ENCODE measurements at regions not wholly inside any gene's neighbourhood (a gene's known extent, or its start where the extent isn't known, plus 50 kb on each side); places are given as distances from the start of the nearest gene placed in this dataset.

DNA sequence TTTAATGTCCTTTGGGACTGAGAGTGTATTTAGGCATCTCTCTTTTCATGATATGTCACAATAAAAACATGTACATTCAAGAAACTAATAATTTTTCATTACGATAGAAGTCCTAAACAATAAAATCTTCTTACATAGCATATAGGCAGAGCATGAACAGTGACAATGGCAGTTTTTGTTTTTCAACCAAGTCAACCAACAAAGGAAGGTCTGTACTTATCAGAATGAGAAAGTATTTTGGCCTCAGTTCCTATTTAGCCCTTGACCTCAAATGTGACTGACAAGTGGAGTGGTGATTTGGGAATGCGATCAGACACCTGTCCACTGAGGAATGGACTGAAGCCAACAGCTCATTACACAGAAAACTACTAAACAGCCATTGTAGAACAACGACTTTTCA is 219.5 kb downstream of the TMEM161B start:
- H3K4me1 ChIP-seq: no peaks in the 10 kb centered on the region
- no peaks in the 10 kb centered on the region for H3K36me3 Mint-ChIP-seq (ENCODE audit: insufficient read depth, unreplicated experiment)
- peaks cover 3% of the 10 kb centered on the region for H3K27me3 Mint-ChIP-seq (ENCODE audit: insufficient read depth, unreplicated experiment)
- intact Hi-C loops (cut with micrococcal nuclease; ENCODE audit: unreplicated experiment): no loop called here
- H3K4me1 Mint-ChIP-seq (ENCODE audit: low read depth, unreplicated experiment): no peaks in the 10 kb centered on the region
- H3K9me3 Mint-ChIP-seq (ENCODE audit: unreplicated experiment): no peaks in the 10 kb centered on the region
- H3K36me3 ChIP-seq (ENCODE audit: control insufficient read depth, insufficient read depth, low read length): no peaks in the 10 kb centered on the region
- no peak overlapping the region for H3K27ac Mint-ChIP-seq (ENCODE audit: unreplicated experiment)
- no peak overlapping the region for H3K4me3 ChIP-seq (ENCODE audit: low read depth, low read length)
- no peak overlapping the region for H3K4me3 Mint-ChIP-seq (ENCODE audit: unreplicated experiment)
- ChIA-PET POLR2A (no interaction called here), CTCF (no interaction called here)
- no TSS peak for BruUV-seq (replicated peaks)
- H3K9me3 ChIP-seq: no peaks in the 10 kb centered on the region
- DNase-seq: no peak
- TF ChIP-seq, protein P1, sequence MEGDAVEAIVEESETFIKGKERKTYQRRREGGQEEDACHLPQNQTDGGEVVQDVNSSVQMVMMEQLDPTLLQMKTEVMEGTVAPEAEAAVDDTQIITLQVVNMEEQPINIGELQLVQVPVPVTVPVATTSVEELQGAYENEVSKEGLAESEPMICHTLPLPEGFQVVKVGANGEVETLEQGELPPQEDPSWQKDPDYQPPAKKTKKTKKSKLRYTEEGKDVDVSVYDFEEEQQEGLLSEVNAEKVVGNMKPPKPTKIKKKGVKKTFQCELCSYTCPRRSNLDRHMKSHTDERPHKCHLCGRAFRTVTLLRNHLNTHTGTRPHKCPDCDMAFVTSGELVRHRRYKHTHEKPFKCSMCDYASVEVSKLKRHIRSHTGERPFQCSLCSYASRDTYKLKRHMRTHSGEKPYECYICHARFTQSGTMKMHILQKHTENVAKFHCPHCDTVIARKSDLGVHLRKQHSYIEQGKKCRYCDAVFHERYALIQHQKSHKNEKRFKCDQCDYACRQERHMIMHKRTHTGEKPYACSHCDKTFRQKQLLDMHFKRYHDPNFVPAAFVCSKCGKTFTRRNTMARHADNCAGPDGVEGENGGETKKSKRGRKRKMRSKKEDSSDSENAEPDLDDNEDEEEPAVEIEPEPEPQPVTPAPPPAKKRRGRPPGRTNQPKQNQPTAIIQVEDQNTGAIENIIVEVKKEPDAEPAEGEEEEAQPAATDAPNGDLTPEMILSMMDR (IDR thresholded peaks at IDR 0.05; ENCODE audit: insufficient read depth in 1 of 2, low read depth in 1 of 2, low read length in 1 of 2, severe bottlenecking in 1 of 2, unreplicated experiment in 1 of 2): no peak
- no peaks in the 10 kb centered on the region for H3K27me3 ChIP-seq (replicated peaks; ENCODE audit: control insufficient read depth, insufficient read depth, low read length)

DNA sequence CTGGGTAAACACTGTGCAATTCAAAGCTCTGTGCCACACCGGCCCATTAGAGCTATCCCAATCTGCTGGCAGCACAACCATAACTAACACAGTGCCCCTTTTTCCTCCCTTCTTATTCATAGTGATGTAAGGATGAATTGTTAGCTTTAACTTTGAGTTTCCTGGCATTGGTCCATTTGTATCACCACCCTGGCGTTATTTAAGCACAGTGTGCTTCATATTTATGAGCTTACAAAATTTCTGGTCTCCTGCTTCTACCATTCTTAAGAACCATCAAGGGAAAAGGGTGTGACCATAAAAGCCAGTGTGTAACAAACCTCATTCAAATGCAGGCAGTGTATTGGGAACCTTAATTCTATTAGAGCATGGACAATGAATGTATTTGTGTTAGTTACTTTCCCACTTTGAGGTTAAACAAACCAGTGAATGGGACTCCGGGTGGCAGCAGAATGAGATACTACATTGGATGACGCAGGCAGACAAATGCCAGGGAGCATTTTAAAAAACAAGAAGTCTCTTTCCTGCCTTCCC is 222.6 kb downstream of the TMEM161B start:
- ChIA-PET CTCF (no interaction called here), POLR2A (no interaction called here)
- H3K9me3 Mint-ChIP-seq (ENCODE audit: unreplicated experiment): no peaks in the 10 kb centered on the region
- no TSS peak for BruUV-seq (replicated peaks)
- H3K27me3 ChIP-seq (replicated peaks; ENCODE audit: control insufficient read depth, insufficient read depth, low read length): no peaks in the 10 kb centered on the region
- peaks cover 3% of the 10 kb centered on the region for H3K27me3 Mint-ChIP-seq (ENCODE audit: insufficient read depth, unreplicated experiment)
- no peaks in the 10 kb centered on the region for H3K4me1 ChIP-seq
- H3K36me3 ChIP-seq (ENCODE audit: control insufficient read depth, insufficient read depth, low read length): no peaks in the 10 kb centered on the region
- TF ChIP-seq, protein P1 (IDR thresholded peaks at IDR 0.05; ENCODE audit: insufficient read depth in 1 of 2, low read depth in 1 of 2, low read length in 1 of 2, severe bottlenecking in 1 of 2, unreplicated experiment in 1 of 2): no peak
- no peak for DNase-seq
- no peaks in the 10 kb centered on the region for H3K36me3 Mint-ChIP-seq (ENCODE audit: insufficient read depth, unreplicated experiment)
- no peaks in the 10 kb centered on the region for H3K4me1 Mint-ChIP-seq (ENCODE audit: low read depth, unreplicated experiment)
- intact Hi-C loops (cut with micrococcal nuclease; ENCODE audit: unreplicated experiment): no loop called here
- no peaks in the 10 kb centered on the region for H3K9me3 ChIP-seq
- H3K4me3 ChIP-seq (ENCODE audit: low read depth, low read length): no peak overlapping the region
- no peak overlapping the region for H3K4me3 Mint-ChIP-seq (ENCODE audit: unreplicated experiment)
- H3K27ac Mint-ChIP-seq (ENCODE audit: unreplicated experiment): no peak overlapping the region

DNA sequence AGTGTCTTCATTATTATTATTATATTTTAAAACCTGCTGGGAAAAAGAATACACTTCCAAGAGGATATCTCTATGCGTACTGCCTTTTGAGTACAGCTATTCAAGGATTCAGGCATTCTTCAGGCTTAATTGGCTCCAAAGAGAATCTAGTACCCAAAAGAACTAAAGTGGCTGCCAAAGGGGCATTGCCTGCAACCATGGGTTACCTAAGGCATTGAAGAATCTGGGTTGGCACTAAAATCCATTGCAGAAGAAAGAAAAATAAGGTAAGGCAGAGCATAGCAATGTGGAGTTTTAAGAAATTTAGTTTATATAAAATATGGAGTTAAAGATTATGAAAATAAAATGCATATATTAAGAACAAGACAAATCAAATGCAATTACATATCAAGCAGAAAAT is 223.5 kb downstream of the TMEM161B start:
- Mint-ChIP-seq H3K27ac (ENCODE audit: unreplicated experiment) (no peak overlapping the region), H3K9me3 (ENCODE audit: unreplicated experiment) (no peaks in the 10 kb centered on the region), H3K36me3 (ENCODE audit: insufficient read depth, unreplicated experiment) (no peaks in the 10 kb centered on the region), H3K4me1 (ENCODE audit: low read depth, unreplicated experiment) (no peaks in the 10 kb centered on the region), H3K27me3 (ENCODE audit: insufficient read depth, unreplicated experiment) (peaks cover 3% of the 10 kb centered on the region), H3K4me3 (ENCODE audit: unreplicated experiment) (no peak overlapping the region)
- Histone ChIP-seq H3K4me1 (no peaks in the 10 kb centered on the region), H3K36me3 (ENCODE audit: control insufficient read depth, insufficient read depth, low read length) (no peaks in the 10 kb centered on the region), H3K4me3 (ENCODE audit: low read depth, low read length) (no peak overlapping the region), H3K27me3 (replicated peaks; ENCODE audit: control insufficient read depth, insufficient read depth, low read length) (no peaks in the 10 kb centered on the region), H3K9me3 (no peaks in the 10 kb centered on the region)
- ChIA-PET CTCF (no interaction called here), POLR2A (no interaction called here)
- DNase-seq: no peak
- TF ChIP-seq, protein P1 (IDR thresholded peaks at IDR 0.05; ENCODE audit: insufficient read depth in 1 of 2, low read depth in 1 of 2, low read length in 1 of 2, severe bottlenecking in 1 of 2, unreplicated experiment in 1 of 2): no peak
- intact Hi-C loops (cut with micrococcal nuclease; ENCODE audit: unreplicated experiment): no loop called here
- BruUV-seq (replicated peaks): no TSS peak
